Endothelial cell of umbilical vein (primary cell): ENCODE measurements at regions not wholly inside any gene's neighbourhood (a gene's known extent, or its start where the extent isn't known, plus 50 kb on each side); places are given as distances from the start of the nearest gene placed in this dataset.

ENCODE experiments used
- CTCF ChIP-seq, 2 donors: IDR thresholded peaks; 1 replicate in 1 of 2; 2 replicates in 1 of 2; pipeline ENCODE4 v1.5.1; 2011; ENCODE audit warnings: low read length in 2 of 2, mild to moderate bottlenecking in 2 of 2, moderate library complexity in 2 of 2, control low read depth in 1 of 2, inconsistent platforms in 1 of 2, low read depth in 1 of 2; ENCODE audit not compliant: insufficient read depth in 1 of 2; ENCODE audit errors: extremely low read depth in 1 of 2
- EZH2 ChIP-seq: IDR thresholded peaks from 2 replicates; pipeline ENCODE4 v1.6.1; 2012; ENCODE audit warnings: borderline replicate concordance, low read depth, mild to moderate bottlenecking, moderate library complexity, low read length, inconsistent platforms; ENCODE audit not compliant: severe bottlenecking

- TF ChIP-seq CTCF (IDR thresholded peaks at IDR 0.05; ENCODE audit: extremely low read depth in 1 of 2, insufficient read depth in 1 of 2, low read depth in 1 of 2, low read length in 2 of 2) (no peak), EZH2 (no peak)
Observed at GRCh38 chr21:16194788-16195537, 465.2 kb downstream of the USP25 start.
